HG03095 (cell line): ENCODE measurements at regions not wholly inside any gene's neighbourhood (a gene's known extent, or its start where the extent isn't known, plus 50 kb on each side); places are given as distances from the start of the nearest gene placed in this dataset.
"Not testable (repeated sequence)": the region's sequence is repeated elsewhere in the genome, so short reads cannot be mapped to it uniquely, and the experiment has no call there.

Source experiments
- ATAC-seq: cut with Tn5 transposase; IDR thresholded peaks from one replicate; pipeline ENCODE4 v1.9.1; 2021; ENCODE audit warnings: moderate library complexity; ENCODE audit not compliant: unreplicated experiment

DNA sequence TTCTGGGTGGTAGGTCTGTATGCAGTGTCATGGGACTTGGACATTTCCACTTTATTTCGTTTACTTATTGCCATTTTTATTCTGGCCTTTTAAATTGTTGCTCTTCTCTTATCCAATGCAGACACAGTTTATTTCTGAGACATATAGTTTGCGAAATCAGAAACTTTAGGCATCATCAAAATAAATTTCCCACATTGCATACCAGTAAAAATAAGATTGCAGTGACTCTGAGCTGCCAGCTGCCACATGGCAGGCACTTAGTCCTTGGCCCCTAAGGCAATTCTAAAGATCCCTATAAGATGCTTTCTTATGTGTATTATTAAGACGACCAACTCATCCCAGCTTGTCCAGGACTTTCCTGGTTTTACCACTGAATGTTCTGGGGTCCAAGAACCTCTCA lies 81.8 kb upstream of the ANKRD1 start:
- no peak for ATAC-seq

- ATAC-seq, result not testable (repeated sequence)
Observed at GRCh38 chr10:91003379-91003778, 82.5 kb upstream of the ANKRD1 start.

DNA sequence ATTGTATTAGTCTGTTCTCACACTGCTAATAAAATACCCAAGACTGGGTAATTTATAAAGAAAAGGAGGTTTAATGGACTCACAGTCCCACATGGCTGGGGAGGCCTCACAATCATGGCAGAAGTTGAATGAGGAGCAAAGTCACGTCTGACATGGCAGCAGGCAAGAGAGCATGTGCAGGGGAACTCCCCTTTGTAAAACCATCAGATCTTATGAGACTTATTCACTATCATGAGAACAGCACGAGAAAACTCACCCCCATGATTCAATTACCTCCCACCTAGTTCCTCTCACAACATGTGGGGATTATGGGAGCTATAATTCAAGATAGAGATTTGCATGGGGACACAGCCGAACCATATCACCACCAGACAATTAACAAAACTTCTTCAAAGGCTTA lies 84.4 kb upstream of the ANKRD1 start:
- not testable (repeated sequence) for ATAC-seq

- ATAC-seq, result peak; percentile 32
Observed at GRCh38 chr10:91006001-91006751, 85.3 kb upstream of the ANKRD1 start.

DNA sequence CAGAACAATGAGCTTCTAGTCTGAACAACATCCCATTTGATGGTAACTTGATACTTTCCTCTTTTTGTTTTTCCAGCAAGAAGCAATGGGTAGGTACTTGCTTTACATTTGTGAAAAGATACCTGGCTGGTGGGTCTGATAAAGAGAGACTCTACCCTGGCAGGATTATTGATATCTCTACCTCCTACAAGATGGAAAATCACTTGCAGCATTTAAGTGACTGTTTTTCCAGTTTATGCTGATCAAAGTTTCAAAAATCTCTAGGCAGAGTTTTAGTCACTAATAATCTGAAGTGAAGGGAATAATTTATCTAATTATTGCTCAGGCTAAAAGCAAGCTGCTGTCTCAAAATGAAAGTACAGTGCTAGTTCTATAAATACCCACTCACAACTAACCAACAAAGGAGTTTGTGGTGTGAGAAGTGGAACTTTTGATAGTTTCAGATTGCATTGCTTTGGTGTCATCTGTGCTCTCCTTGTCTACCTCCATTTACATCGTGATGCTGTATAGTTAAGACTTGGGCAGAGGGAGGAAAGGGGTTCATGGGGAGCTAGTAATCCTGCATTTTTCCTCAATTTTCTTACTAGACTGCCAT lies 86.0 kb upstream of the ANKRD1 start:
- ATAC-seq, result peak; percentile 85

DNA sequence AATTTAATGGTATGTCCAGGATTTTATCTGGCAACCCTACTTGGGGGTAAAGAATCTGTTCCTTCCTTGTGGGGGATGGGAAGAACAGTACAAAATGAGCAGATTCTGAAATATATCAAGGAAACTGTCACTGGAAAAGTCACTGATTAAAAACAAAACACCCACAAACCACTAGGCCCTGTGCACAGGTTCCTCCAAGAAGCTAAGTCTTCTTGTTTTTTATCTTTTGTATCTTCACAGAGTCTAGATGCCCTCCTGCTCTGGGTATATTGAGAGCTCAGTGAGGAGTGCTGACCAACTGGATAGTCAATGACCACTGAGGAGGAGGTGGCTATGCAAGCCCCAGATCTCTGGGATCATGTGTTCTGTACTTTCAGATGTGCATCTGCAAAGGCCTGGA lies 86.8 kb upstream of the ANKRD1 start:
- ATAC-seq, result no peak

DNA sequence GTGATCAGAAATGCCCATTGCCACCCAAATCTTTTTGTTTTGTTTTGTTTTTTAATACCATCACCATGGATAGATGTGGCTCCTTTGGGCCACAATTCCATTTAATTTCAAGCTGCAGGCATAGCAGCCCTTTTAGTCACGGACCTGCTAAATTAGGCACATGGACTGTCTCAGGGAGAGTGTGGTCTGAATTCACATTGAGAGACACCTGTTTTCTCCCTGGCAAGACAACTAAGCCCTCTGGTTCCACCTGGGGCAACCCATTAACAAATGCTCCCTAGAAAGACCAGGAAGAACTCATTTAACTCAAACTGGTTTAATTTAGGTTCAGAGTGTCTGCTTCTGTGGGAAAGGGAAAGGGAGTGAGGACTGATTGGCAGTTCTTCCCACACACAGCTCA lies 88.2 kb upstream of the ANKRD1 start:
- no peak for ATAC-seq

GRCh38 chr10:91010952-91011351 lies 90.1 kb upstream of the ANKRD1 start:
- ATAC-seq, result no peak

GRCh38 chr10:91012502-91012901 lies 91.6 kb upstream of the ANKRD1 start:
- ATAC-seq, result no peak

DNA sequence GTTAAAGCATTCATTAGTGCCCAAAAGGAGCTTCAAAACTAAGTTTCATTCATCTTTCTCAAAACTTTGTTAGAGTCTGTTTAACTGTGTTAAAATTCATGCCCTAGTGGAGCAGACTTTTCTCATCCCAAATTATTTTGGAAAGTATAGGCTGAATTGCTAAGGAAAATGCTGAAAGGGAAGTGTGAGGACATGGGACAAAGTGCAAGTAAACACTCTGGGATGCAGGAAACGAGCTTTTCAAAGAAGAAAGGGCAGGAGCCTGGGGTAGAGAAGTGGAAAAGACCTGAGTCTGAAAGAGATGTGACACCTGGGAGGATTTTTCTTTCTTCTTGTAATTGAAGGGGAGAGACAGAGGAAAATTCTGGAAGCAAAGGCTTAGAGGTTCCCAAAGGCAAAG lies 93.1 kb upstream of the ANKRD1 start:
- ATAC-seq, result no peak

- ATAC-seq, result no peak
Observed at GRCh38 chr10:91017198-91017597, 96.3 kb upstream of the ANKRD1 start.

GRCh38 chr10:91021901-91022300 lies 101.0 kb upstream of the ANKRD1 start:
- no peak for ATAC-seq

GRCh38 chr10:91022390-91022789 lies 101.5 kb upstream of the ANKRD1 start:
- no peak for ATAC-seq

- no peak for ATAC-seq
Observed at GRCh38 chr10:91022924-91023699, 102.2 kb upstream of the ANKRD1 start.

GRCh38 chr10:91023700-91024398 lies 103.0 kb upstream of the ANKRD1 start:
- ATAC-seq, result no peak

DNA sequence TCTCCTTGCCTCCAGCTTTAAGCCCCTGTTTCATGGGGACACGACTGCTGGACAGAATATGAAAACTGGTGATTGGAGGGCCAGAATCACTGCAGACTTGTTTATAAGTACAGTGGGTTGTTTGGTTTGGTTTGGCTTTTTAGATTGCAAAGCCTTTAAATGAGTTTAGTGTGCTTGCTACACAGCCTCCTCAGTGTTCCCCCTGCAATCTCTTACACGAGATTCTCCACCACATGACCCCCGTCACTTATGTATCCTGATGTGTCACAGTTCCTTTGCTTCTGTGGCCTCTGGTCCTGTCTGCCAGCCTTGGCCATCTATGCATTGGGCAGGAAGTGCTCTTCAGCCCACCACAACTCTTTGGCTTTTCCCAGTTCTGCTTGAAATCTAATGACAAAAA lies 103.7 kb upstream of the ANKRD1 start:
- no peak for ATAC-seq

DNA sequence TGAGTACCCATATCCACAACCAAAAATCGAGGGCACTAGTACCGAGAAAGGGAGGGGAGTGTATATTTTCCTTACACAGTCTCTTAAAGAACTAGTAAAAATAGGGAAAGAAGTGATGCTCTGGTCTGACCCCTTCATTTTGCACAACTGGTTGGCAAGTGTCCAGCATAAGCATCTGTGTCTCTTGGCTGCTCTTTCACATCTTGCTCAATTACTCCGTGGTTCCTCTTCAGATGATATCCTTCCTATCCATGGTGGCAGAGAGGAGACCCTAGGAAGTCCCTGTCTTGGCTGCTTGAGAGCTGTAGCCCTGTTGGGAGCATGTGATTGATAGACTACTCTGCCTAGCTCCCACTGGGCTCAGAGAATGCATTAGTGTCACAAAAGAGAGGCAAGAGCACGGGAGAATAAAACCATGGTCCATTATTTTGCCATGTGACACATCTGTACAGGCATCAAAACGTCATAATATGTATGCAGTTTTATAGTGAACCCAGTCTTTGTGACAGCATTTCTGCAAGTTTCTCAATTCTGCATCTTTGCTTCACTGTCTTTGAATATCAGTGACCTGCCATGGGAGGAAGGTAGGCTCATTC lies 111.8 kb upstream of the ANKRD1 start:
- no peak for ATAC-seq

DNA sequence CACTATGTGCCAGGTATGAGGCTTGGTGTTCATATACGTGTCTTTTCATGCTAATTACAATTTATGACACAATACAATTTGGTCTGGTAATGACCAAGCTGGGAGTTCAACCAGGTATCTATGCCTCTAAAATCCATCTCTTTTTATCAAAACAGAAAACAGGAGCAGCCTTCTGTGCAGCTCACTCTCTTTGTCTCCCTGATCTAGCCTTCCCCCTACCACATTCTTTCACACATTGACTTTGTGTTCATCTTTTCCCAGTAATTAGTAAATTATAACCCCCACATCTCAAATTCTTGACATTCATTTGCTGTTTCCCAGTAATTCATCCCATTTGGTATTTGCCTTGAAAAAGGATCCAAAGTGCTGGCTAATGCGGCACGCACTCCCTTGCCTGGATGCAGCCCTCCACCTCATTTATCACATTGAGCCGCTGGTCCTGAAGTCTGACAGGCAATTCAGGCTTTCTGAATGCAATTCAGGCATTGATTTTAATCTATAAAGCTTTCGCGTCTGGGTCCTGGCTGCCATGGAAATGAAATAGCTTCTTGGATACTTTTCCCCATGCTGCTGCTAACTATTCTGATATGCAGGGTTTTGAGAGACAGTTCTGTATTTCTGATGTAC lies 112.5 kb upstream of the ANKRD1 start:
- ATAC-seq, result no peak

DNA sequence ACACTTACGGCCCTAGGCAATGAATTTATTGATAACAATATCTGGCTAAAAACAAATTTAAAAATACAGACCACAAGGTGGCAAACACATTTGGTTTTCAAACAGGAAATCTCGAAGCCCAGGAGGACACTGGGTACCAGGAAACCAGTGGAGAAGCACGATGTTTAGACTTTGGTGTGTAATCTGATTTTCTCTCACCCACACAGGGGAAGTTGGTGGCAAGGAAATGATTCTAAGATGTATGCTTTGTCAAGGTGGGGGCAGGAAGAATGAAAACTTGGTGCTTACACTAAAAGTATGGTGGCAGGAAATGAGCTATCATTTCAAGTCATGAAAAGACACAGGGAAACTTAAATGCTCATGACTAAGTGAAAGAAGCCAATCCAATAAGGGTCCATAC lies 113.2 kb upstream of the ANKRD1 start:
- no peak for ATAC-seq

DNA sequence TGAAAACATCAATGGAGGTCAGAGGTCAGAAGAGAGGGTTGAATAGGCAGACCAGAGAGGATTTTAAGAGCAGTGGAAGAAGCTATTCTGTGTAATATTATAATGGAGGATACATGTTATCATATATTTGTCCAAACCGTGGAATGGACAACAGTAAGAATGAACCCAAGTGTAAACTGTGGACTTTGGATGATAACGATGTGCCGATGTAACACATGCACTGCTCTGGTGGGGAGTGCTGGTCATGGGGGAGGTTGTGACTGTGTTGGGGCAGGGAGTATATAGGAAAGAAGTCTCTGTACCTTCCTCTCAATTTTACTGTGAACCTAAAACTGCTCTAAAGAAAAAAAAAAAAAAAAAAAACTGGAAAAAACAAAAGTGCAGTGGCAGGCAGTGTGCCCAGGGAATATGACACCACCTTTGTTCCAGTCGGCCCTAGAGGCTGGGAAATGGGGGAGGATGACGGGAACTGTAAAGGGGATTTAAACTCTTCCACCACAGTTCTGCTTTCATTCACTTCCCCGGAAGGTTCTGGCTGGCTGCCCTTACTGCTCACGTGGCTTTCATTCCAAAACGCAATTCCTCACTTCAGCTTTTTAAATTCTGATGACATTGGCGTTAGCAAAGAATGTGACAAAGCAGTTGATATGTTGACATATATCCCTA lies 113.7 kb upstream of the ANKRD1 start:
- ATAC-seq, result no peak
